GM18907 (cell line): ENCODE measurements at regions not wholly inside any gene's neighbourhood (a gene's known extent, or its start where the extent isn't known, plus 50 kb on each side); places are given as distances from the start of the nearest gene placed in this dataset.
"Not testable (repeated sequence)": the region's sequence is repeated elsewhere in the genome, so short reads cannot be mapped to it uniquely, and the experiment has no call there.

Experiments used
- ATAC-seq: cut with Tn5 transposase; IDR thresholded peaks from one replicate; pipeline ENCODE4 v1.9.1; 2021; ENCODE audit warnings: mild to moderate bottlenecking, moderate library complexity; ENCODE audit not compliant: unreplicated experiment

DNA sequence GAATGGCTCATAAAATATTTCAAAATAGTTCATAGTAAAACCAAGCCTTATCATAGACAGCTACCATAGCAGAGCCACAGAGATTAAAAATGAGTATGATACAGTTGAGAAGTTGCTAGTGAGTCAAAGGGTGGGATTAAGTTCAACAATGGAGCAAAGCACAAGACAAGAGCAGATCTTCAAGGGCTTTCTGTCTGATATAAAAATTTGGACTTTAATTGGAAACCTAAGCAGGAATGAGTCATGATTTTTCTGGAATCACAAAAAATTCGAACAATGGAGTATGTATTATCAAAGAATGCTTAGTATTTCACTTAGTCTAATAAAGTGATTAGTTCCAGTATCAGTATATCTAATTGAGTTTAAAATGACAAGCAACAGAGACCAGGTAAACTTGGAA lies 487.3 kb upstream of the NETO1 start:
- ATAC-seq, result no peak

DNA sequence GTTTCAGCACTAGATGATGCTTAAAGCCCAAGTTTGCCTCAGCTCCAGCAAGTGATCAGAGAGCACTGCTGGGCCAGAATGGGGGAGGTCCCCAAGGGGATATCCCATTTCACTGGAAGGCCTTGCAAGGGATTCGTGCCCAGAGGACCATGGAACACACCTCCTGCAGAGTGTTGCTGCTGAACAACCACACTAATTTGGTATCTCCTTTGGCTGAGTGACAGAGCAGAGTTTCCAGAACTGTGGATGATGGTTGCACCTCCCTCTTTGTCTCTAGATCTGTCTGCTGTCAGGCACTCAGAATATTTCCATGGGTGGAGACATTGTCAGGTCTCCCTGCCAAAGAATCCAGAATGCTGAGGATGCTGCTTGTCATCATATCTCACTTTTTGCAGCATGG lies 484.8 kb upstream of the NETO1 start:
- no peak for ATAC-seq

DNA sequence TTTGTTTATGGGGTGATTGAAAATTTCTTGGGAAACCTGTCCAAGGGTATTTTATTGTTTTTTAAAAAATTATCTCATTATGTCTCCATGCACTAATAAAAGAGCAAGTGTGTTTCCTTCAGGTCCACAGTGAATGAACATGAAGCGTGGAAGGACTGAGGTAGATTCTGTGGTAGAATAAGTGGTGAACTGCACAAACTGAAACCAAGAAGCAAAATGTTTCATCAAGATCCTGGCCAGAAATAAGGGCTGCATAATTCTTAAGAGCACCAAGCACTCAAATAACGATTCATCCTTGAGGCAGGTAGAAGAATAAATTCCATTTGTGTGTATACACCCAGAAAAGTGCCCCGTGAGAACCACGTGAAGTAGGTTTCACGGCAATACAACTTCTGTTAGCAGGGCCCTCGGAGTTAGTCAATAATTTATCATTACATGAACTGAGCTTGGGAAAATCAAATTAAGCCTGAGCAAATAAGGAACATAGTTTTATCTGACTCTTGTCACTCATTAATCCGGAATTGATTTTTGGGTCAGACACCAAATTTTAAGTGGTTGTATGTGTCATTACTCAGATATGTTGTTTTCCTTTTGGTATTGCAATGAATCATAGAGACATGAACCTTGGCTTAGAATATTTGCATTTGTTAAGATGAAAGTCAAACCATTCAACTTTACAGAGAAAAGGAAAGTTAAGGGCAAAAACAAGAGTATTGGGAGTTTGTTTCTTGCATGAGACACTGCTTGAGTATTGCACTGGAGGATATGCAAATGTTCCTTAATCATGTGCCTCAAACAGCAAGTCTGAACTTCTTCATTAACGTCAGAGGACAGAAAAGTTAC lies 472.6 kb upstream of the NETO1 start:
- no peak for ATAC-seq

DNA sequence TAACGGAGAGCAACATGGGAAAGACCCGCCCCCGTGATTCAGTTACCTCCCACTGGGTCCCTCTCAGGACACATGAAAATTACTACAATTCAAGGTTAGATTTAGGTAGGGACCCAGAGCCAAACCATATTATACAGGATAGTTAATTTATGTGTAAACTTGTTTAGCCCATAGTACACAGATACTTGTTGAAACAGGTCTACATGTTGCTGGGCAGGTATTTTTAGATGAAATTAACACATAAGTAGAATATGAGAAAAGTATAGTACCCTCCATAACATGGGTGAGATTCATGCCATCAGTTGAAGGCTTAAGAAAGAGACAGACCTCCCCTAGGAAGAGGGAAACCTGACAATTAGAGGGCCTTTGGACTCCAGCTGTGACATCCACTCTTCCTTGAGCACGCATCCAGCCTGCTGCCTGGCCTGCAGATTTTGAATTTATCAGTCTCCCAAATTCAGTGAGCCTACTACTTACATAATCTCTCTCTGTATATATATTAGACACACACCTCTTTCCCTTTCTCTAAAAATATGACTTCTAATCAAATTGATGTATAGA lies 463.5 kb upstream of the NETO1 start:
- no peak for ATAC-seq

- not testable (repeated sequence) for ATAC-seq
These were observed 462.3 kb upstream of the NETO1 start for GRCh38 chr18:73330106-73330505.

DNA sequence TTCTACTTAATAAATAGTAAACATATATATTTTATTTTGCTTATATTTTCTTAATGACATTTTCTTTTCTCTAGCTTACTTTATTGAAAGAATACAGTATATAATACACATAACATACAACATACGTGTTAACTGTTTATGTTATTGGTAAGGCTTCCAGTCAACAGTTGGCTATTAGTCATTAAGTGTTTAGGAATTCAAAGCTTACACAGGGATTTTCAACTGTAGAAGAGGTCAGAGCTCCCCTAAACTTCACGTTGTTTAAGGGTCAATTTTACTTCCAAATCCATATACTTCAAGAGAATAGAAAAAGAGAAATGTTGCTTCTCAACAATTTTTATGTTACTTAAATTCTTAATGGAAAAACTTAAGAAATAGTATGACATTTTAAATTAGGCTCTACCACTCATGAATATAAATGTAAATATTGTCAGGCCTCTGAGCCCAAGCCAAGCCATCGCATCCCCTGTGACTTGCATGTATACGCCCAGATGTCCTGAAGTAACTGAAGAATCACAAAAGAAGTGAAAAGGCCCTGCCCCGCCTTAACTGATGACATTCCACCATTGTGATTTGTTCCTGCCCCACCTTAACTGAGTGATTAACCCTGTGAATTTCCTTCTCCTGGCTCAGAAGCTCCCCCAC lies 456.5 kb upstream of the NETO1 start:
- ATAC-seq, result not testable (repeated sequence)

DNA sequence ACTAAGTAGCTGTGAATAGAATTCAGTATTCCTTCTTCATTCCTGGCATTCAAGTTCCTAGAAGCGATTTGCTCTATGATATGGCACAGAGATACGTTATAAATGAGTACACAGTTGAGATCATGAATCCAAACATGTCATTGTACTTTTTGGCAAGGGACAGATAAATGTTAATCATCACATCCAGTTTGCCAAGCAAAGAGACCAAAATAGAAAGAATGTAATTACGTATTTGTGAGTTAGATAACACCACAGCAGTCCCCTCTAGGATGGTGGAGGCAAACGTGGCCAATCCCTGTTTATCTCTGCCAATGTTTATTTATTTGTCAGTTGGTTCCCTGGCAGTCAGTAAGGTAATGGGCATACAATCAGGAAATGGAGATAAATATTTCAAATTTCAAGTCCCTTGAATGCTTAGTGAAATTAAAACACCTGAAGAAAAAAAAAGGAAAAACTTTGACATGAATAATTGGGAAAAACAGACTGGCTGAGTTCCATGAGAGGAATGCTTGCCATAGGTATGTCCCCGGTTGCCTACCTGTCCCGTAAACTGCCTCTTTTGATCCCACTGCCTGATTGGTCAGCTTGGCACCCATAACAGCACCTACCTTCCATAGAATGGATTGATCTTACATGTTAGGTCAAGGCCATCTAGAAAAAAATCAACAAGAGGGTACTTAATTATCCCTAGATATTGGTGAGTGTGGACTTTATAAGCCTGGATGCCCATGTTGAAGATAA lies 451.1 kb upstream of the NETO1 start:
- no peak for ATAC-seq

DNA sequence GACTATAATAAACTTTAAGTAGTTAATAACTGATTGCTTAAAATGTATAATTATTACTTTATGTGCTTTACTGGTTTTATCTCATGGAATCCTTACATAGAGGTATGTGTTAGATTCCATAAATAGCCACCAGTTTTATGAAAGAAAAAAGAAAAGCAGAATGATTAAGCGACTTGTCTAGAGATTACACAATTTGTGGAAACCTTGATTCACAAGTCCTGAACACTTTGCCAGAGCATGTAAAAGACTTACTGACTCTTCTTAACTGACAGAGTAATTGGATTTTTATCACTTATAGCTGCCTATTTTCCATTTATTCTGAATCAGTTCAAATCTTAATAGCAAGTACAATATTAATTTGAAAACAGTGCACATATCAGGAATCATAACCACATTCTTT lies 448.7 kb upstream of the NETO1 start:
- ATAC-seq, result no peak

DNA sequence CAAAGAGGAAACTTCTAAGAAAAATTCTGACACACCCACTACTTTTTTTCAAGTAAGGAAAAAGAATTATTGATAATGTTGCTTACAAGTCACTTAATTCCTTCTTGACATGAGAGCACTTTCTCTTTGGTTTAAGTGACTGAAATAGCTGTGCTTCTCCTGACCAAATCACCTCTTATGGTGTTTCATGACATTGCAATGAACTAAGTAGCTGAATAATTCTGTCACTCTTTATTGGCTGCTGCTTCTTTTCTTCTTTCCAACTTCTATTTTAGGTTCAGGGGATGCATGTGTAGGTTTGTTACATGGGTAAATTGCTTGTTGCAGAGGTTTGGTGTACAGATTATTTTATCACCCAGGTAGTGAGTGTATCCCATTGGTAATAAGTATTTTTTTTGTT lies 447.6 kb upstream of the NETO1 start:
- no peak for ATAC-seq

GRCh38 chr18:73313476-73313875 lies 445.7 kb upstream of the NETO1 start:
- no peak for ATAC-seq

DNA sequence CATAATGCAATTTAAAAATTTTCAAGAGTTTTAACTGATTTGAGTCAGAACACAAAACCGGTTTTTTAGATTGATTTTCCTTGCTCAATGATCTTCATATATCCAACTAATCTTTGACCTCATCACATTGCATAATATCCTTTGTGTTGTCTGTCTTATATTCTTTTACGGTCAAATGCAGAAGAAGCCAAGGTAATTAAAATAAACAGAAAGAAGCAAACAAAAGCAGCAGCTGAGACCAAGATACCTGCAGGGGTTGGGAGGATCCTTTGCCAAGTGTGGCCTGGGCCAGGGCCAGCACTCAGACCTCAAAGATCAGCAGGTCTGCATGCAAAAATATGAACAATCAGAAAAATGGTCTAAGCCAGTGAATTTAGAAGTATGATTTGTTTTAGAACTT lies 428.9 kb upstream of the NETO1 start:
- no peak for ATAC-seq

- ATAC-seq, result no peak
These were observed 424.4 kb upstream of the NETO1 start for GRCh38 chr18:73292156-73292555.

DNA sequence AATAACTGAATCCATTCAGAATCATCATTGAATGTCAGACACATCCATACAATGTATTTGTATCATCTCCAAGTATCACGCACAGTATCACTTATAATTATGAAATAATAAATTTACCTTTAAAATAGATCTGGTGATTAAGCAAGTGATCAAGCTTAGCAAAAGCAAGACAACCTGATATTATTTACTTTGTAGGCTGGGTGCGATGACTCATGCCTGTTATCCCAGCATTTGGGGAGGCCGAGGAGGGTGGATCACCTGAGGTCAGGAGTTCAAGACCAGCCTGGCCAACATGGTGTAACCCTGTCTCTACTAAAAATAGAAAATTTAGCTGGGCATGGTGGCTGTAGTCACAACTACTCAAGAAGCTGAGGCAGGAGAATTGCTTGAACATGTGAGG lies 421.0 kb upstream of the NETO1 start:
- no peak for ATAC-seq

DNA sequence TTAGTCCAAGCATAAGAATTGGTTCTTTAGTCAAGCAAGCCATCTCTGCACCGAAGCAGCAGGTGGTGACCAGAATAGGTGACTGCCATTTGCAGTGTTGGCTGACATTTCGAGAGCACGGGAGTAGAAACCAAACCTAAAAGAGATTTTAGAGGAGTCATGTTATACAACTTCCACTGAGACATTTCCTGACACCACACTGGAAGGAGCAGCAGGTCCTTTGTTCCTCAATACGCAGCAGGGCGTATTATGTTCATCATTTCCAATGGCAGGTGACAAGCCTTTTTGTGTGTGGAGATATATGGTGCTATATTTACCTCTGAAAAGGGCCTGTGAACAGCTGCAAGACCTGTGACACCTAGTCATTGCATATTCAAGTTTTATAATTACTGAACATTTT lies 418.8 kb upstream of the NETO1 start:
- no peak for ATAC-seq

DNA sequence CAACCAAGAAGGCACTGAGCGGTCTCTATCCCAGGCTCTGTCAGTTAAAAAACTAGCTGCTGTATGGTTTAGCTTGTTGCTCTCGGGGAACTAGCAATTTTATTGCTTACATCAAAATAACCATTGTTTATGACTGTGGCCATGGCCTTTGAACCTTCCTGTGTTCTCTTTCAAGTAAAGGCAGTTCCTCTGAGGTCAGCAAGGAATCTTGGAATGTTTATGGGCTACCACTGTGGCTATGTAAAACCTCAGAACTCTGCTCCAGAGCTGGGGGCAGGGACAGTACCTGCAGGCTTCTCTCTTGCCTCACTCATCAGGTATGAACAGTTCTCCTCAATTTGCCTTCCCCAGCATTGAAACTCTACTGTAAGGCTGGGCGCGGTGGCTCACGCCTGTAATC lies 416.0 kb upstream of the NETO1 start:
- ATAC-seq, result no peak

GRCh38 chr18:73283032-73283431 lies 415.2 kb upstream of the NETO1 start:
- no peak for ATAC-seq

DNA sequence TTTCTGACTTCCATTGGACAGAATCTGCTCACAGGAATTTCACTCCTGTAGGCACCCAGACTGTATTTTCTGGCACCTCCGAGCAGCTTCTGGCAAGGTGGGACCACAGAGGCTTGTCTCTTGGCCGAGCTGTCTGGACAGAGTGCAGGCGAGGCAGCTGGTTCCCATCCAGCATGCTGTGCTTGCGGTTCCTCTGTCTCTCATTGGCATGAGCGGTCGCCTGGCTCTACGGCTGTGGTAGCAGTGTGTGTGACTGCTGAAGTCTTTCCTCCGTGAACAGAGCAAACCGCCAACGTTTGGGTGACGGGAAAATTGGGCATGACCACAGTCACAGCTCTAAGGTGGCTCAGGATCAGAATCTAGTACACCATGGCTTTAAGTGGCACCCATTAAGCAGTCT lies 411.7 kb upstream of the NETO1 start:
- no peak for ATAC-seq

GRCh38 chr18:73274812-73275621 lies 407.2 kb upstream of the NETO1 start:
- ATAC-seq, result no peak

DNA sequence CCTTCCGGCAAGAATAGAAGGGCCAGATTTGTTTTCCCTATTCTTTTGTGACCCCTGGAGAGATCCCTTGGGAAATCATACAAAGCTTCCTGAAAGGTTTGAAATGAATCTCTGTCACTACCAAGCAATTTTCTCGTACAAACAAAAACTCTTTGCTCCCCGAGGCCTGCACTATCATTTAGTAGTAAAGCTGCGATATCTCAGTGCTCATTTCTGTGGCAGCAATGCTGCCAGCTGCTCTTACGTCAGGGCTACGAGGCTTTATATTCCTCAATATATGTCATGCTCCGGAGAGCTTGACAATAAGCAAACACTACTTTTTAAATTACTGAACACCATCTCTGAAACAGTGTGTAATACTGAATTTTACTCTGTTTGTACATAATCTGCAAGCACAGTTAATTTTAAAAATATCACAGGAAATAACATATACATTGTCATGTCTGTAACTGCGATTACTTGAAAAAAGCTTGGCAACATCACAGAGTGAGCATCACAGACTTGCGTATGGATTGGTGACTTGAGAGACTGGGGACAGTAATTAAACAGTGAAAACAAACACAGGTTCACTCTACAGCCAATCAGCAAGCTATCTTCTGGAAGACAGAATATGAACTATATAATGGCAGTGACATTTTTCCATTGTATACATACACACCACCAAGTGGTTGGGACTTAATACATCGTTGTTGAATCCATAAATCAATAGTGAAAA lies 403.3 kb upstream of the NETO1 start:
- no peak for ATAC-seq

DNA sequence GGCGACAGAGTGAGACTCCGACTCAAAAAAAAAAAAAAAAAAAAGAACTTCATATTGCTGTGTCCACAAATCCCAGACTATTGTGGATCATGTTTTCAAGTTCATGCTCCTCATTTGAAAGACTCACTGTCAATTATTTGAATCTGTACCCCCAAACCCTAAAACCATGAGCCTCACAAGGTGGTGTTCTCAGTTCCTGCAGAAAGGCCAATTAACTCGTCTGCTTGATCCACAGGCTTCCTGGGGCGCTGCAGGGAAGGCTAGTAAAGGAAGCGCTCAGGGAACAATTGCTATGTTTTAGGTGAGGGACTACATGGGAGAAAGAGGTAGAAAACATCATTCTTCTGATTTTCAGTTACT lies 396.8 kb upstream of the NETO1 start:
- ATAC-seq, result no peak
